Stimulated activated CD4-positive, alpha-beta T cell treated with anti-CD3 and anti-CD28 coated beads, Interleukin-4, amount 100 ng/mL, for 1 hour (primary cell): ENCODE measurements at regions not wholly inside any gene's neighbourhood (a gene's known extent, or its start where the extent isn't known, plus 50 kb on each side); places are given as distances from the start of the nearest gene placed in this dataset.
"Not testable (repeated sequence)": the region's sequence is repeated elsewhere in the genome, so short reads cannot be mapped to it uniquely, and the experiment has no call there.

Experiments
- DNase-seq: peaks from one replicate; pipeline ENCODE4 v3.0.0-alpha.2; 2020

- DNase-seq = not testable (repeated sequence)
Observed at GRCh38 chr2:132068407-132068806, 93.3 kb downstream of the ANKRD30BL start.

- DNase-seq = not testable (repeated sequence)
Observed at GRCh38 chr2:132065391-132065790, 96.4 kb downstream of the ANKRD30BL start.

- not testable (repeated sequence) for DNase-seq
Observed at GRCh38 chr2:132039609-132040236, 122.0 kb downstream of the ANKRD30BL start.

GRCh38 chr2:132038883-132039235, 122.9 kb downstream of the ANKRD30BL start:
- DNase-seq = not testable (repeated sequence)

- DNase-seq = no peak
Observed at GRCh38 chr2:132038179-132038882, 123.4 kb downstream of the ANKRD30BL start.

GRCh38 chr2:132037527-132038178, 124.1 kb downstream of the ANKRD30BL start:
- DNase-seq = peak; percentile 1

- no peak for DNase-seq
Observed at GRCh38 chr2:132034646-132035045, 127.1 kb downstream of the ANKRD30BL start.

GRCh38 chr2:132033949-132034348, 127.8 kb downstream of the ANKRD30BL start:
- no peak for DNase-seq

GRCh38 chr2:132033365-132033764, 128.4 kb downstream of the ANKRD30BL start:
- no peak for DNase-seq

- not testable (repeated sequence) for DNase-seq
Observed at GRCh38 chr2:132012046-132012445, 149.7 kb downstream of the ANKRD30BL start.

- DNase-seq = no peak
Observed at GRCh38 chr2:132009874-132010521, 151.8 kb downstream of the ANKRD30BL start.

- no peak for DNase-seq
Observed at GRCh38 chr2:132009177-132009873, 152.4 kb downstream of the ANKRD30BL start.

- DNase-seq = not testable (repeated sequence)
Observed at GRCh38 chr2:131990751-131991150, 171.0 kb downstream of the ANKRD30BL start.

- DNase-seq = not testable (repeated sequence)
Observed at GRCh38 chr2:131966671-131967070, 195.1 kb downstream of the ANKRD30BL start.

GRCh38 chr2:131966256-131966655, 195.5 kb downstream of the ANKRD30BL start:
- DNase-seq = no peak

GRCh38 chr2:131958019-131958609, 203.6 kb downstream of the ANKRD30BL start:
- DNase-seq = not testable (repeated sequence)

GRCh38 chr2:131948641-131949040, 213.1 kb downstream of the ANKRD30BL start:
- DNase-seq = not testable (repeated sequence)

GRCh38 chr2:131923287-131923686, 238.5 kb downstream of the ANKRD30BL start:
- not testable (repeated sequence) for DNase-seq

GRCh38 chr2:131922854-131923253, 238.9 kb downstream of the ANKRD30BL start:
- not testable (repeated sequence) for DNase-seq
